Heart left ventricle (tissue), 13 donors: ENCODE measurements at regions not wholly inside any gene's neighbourhood (a gene's known extent, or its start where the extent isn't known, plus 50 kb on each side); places are given as distances from the start of the nearest gene placed in this dataset.

ENCODE experiments used
- CTCF ChIP-seq, 12 donors: fragments of 200-600 bp; sonication (generic) in 4 of 12; IDR thresholded peaks; one replicate each; pipeline versions ENCODE4 v1.5.0 to v1.8.0; 2018 to 2022; ENCODE audit warnings: antibody characterized with exemption in 12 of 12, mild to moderate bottlenecking in 5 of 12
- POLR2A ChIP-seq, 2 donors: fragments of 450-650 bp; IDR thresholded peaks; one replicate each; pipeline ENCODE4 v1.6.1; 2017; ENCODE audit warnings: antibody characterized with exemption in 2 of 2, mild to moderate bottlenecking in 2 of 2, moderate library complexity in 2 of 2
- donor health status: ischemic (EF 13 %, LVEDD 7.1; RV severe dilation, severe dysfunction).
- donor health status: DM: no; HTN: yes; CAD: no.
- donor health status: DM: no; HTN: no; CAD: no.
- donor health status: ischemic (EF 25% LVEDD 6.9; RV normal size, moderate dysfunction).
- donor health status: ischemic (EF 25% LVEDD 5.7; RV mildly dilated, moderate dysfunction).
- donor health status: ischemic (EF 35%, LVEDD 5.7; RV mildly dilated, moderate dysfunction).
- donor health status: nonischemic (EF 11% LVEDD 7.7; RV severe dilation, severe dysfunction).
- donor health status: DM: yes; HTN: yes; CAD: no.
- donor health status: PGD.
- donor health status: ischemic (EF 29% LVEDD 5.4; RV normal size, mild dysfunction).
- donor health status: nonischemic (EF 23%, LVEDD 6.1; RV moderate dilation, normal function).

GRCh38 chr5:24909210-24909609 lies 264.4 kb upstream of the CDH10 start:
- no peak for TF ChIP-seq POLR2A (IDR thresholded peaks at IDR 0.05)
- no peak for TF ChIP-seq CTCF (IDR thresholded peaks at IDR 0.05)
